Hepatocyte (in vitro differentiated cells): ENCODE measurements at regions not wholly inside any gene's neighbourhood (a gene's known extent, or its start where the extent isn't known, plus 50 kb on each side); places are given as distances from the start of the nearest gene placed in this dataset.

Experiments used
- DNase-seq: peaks from one replicate; pipeline ENCODE4 v3.0.0-alpha.2; 2016; ENCODE audit warnings: low spot score
- H2AFZ ChIP-seq: fragments of 200-600 bp; sonication (generic); 2 replicates; pipeline ENCODE4 v1.6.0; 2016; ENCODE audit warnings: antibody characterized with exemption, mild to moderate bottlenecking
- H3K27ac ChIP-seq: fragments of 200-600 bp; sonication (generic); 2 replicates; pipeline ENCODE4 v1.5.1; 2016; ENCODE audit warnings: mild to moderate bottlenecking
- H3K27me3 ChIP-seq: fragments of 200-600 bp; sonication (generic); 2 replicates; pipeline ENCODE4 v1.6.1; 2016
- H3K36me3 ChIP-seq: fragments of 200-600 bp; sonication (generic); replicated peaks from 2 replicates; pipeline ENCODE4 v1.5.1; 2016; ENCODE audit warnings: low read depth; ENCODE audit not compliant: insufficient read depth
- H3K4me1 ChIP-seq: fragments of 200-600 bp; sonication (generic); 2 replicates; pipeline ENCODE4 v1.5.1; 2016; ENCODE audit warnings: mild to moderate bottlenecking, moderate library complexity; ENCODE audit not compliant: insufficient read depth
- H3K4me2 ChIP-seq: fragments of 200-600 bp; sonication (generic); 2 replicates; pipeline ENCODE4 v1.6.0; 2016
- H3K4me3 ChIP-seq: fragments of 200-600 bp; sonication (generic); 2 replicates; pipeline ENCODE4 v1.5.1; 2016; ENCODE audit warnings: mild to moderate bottlenecking
- H3K79me2 ChIP-seq: fragments of 200-600 bp; sonication (generic); 2 replicates; pipeline ENCODE4 v1.6.0; 2017; ENCODE audit warnings: mild to moderate bottlenecking
- H3K9me2 ChIP-seq: fragments of 200-600 bp; sonication (generic); replicated peaks from 2 replicates; pipeline ENCODE4 v1.6.0; 2017; ENCODE audit warnings: mild to moderate bottlenecking; ENCODE audit not compliant: insufficient read depth
- H3K9me3 ChIP-seq: fragments of 200-600 bp; sonication (generic); 2 replicates; pipeline ENCODE4 v1.5.1; 2016; ENCODE audit warnings: low read depth, mild to moderate bottlenecking
- H4K20me1 ChIP-seq: fragments of 200-600 bp; sonication (generic); 2 replicates; pipeline ENCODE4 v1.6.0; 2016; ENCODE audit warnings: mild to moderate bottlenecking; ENCODE audit not compliant: insufficient read depth, poor library complexity, severe bottlenecking
- CTCF ChIP-seq: fragments of 200-600 bp; sonication (generic); IDR thresholded peaks from 2 replicates; pipeline ENCODE4 v1.5.1; 2016; ENCODE audit warnings: antibody characterized with exemption, mild to moderate bottlenecking; ENCODE audit not compliant: poor library complexity
- EZH2 ChIP-seq: fragments of 200-600 bp; sonication (generic); IDR thresholded peaks from 2 replicates; pipeline ENCODE4 v1.6.1; 2016; ENCODE audit warnings: antibody characterized with exemption, mild to moderate bottlenecking, borderline replicate concordance
- EZH2phosphoT487 ChIP-seq: fragments of 200-600 bp; sonication (generic); IDR thresholded peaks from one replicate; pipeline ENCODE4 v1.6.1; 2018; ENCODE audit warnings: antibody characterized with exemption, mild to moderate bottlenecking, low read depth, moderate library complexity; ENCODE audit not compliant: unreplicated experiment, severe bottlenecking
- WGBS: methylation state at CpG from one replicate; pipeline ENCODE4 v1.1.6; 2016; ENCODE audit warnings: low lambda C conversion rate; ENCODE audit errors: missing lambda C conversion rate; 5-methylcytosine and 5-hydroxymethylcytosine counted together

- no peaks in the 10 kb centered on the region for H3K4me1 ChIP-seq
- TF ChIP-seq EZH2phosphoT487 (no peak), EZH2 (no peak), CTCF (no peak)
- H3K79me2 ChIP-seq = no peaks in the 10 kb centered on the region
- H3K27me3 ChIP-seq = no peaks in the 10 kb centered on the region
- no peaks in the 10 kb centered on the region for H4K20me1 ChIP-seq
- H3K4me3 ChIP-seq = no peak overlapping the region
- DNase-seq = no peak
- no peak overlapping the region for H3K4me2 ChIP-seq
- WGBS = 94% methylated on average over 2 of the region's 2 CpGs
- H3K9me2 ChIP-seq = no peaks in the 10 kb centered on the region
- H2AFZ ChIP-seq = no peak overlapping the region
- peaks cover under 1% of the 10 kb centered on the region for H3K9me3 ChIP-seq
- no peak overlapping the region for H3K27ac ChIP-seq
- H3K36me3 ChIP-seq = no peaks in the 10 kb centered on the region
Observed at GRCh38 chr6:21404577-21404976, 189.0 kb upstream of the SOX4 start.

- DNase-seq = no peak
Observed at GRCh38 chr6:21406316-21406715, 187.2 kb upstream of the SOX4 start.

GRCh38 chr6:21409231-21409630 lies 184.3 kb upstream of the SOX4 start:
- DNase-seq = no peak
- H3K36me3 ChIP-seq = no peaks in the 10 kb centered on the region
- no peak for TF ChIP-seq EZH2
- H3K4me3 ChIP-seq = no peak overlapping the region
- no peaks in the 10 kb centered on the region for H3K9me2 ChIP-seq
- no peaks in the 10 kb centered on the region for H3K4me1 ChIP-seq
- H3K27ac ChIP-seq = no peak overlapping the region
- no peaks in the 10 kb centered on the region for H4K20me1 ChIP-seq
- H3K4me2 ChIP-seq = no peak overlapping the region
- H3K27me3 ChIP-seq = no peaks in the 10 kb centered on the region
- H3K79me2 ChIP-seq = no peaks in the 10 kb centered on the region
- 86% methylated on average over 5 of the region's 5 CpGs for WGBS
- no peak overlapping the region for H2AFZ ChIP-seq
- H3K9me3 ChIP-seq = peaks cover 10% of the 10 kb centered on the region

More at GRCh38 chr6:21406316-21406715, 187.2 kb upstream of the SOX4 start:
- H3K4me3 ChIP-seq = no peak overlapping the region
- H3K27me3 ChIP-seq = no peaks in the 10 kb centered on the region
- no peak overlapping the region for H3K4me2 ChIP-seq
- H3K36me3 ChIP-seq = no peaks in the 10 kb centered on the region
- 92% methylated on average over 5 of the region's 5 CpGs for WGBS
- H2AFZ ChIP-seq = no peak overlapping the region
- H3K79me2 ChIP-seq = no peaks in the 10 kb centered on the region
- peaks cover 10% of the 10 kb centered on the region for H3K9me3 ChIP-seq
- no peaks in the 10 kb centered on the region for H3K9me2 ChIP-seq
- no peak overlapping the region for H3K27ac ChIP-seq
- H4K20me1 ChIP-seq = no peaks in the 10 kb centered on the region
- TF ChIP-seq CTCF (no peak), EZH2 (no peak), EZH2phosphoT487 (no peak)
- no peaks in the 10 kb centered on the region for H3K4me1 ChIP-seq

- 83% methylated on average over 1 of the region's 1 CpG for WGBS
- Histone ChIP-seq H3K27me3 (no peaks in the 10 kb centered on the region), H2AFZ (no peak overlapping the region), H3K9me3 (peaks cover 10% of the 10 kb centered on the region), H3K9me2 (no peaks in the 10 kb centered on the region), H3K79me2 (no peaks in the 10 kb centered on the region), H4K20me1 (no peaks in the 10 kb centered on the region), H3K4me1 (no peaks in the 10 kb centered on the region), H3K27ac (no peak overlapping the region), H3K4me3 (no peak overlapping the region), H3K4me2 (no peak overlapping the region), H3K36me3 (no peaks in the 10 kb centered on the region)
- DNase-seq = no peak
- TF ChIP-seq EZH2 (no peak), CTCF (no peak), EZH2phosphoT487 (no peak)
Observed at GRCh38 chr6:21413428-21413827, 180.1 kb upstream of the SOX4 start.
